ENCODE measurements at regions not wholly inside any gene's neighbourhood (a gene's known extent, or its start where the extent isn't known, plus 50 kb on each side); places are given as distances from the start of the nearest gene placed in this dataset.

- no peak for TF ChIP-seq CTCF (IDR thresholded peaks at IDR 0.05; ENCODE audit: low read length)
- Histone ChIP-seq H4K20me1 (ENCODE audit: insufficient read depth, low read length) (no peaks in the 10 kb centered on the region), H3K9me2 (ENCODE audit: low read depth, low read length) (no peaks in the 10 kb centered on the region), H3K27ac (ENCODE audit: low read depth, low read length, poor library complexity, severe bottlenecking) (no peak overlapping the region), H3K4me1 (ENCODE audit: insufficient read depth, low read length, severe bottlenecking) (no peaks in the 10 kb centered on the region), H3F3A (ENCODE audit: insufficient read depth, low read length) (no peaks in the 10 kb centered on the region), H3K4me3 (ENCODE audit: low read depth, low read length, poor library complexity, severe bottlenecking) (no peak overlapping the region), H2AFZ (ENCODE audit: low read length) (no peak overlapping the region), H3K79me2 (ENCODE audit: insufficient read depth, low read length) (no peaks in the 10 kb centered on the region), H3K4me2 (ENCODE audit: low read length) (no peak overlapping the region), H3K9ac (ENCODE audit: low read length) (no peak overlapping the region), H3K36me3 (ENCODE audit: insufficient read depth, low read length) (no peaks in the 10 kb centered on the region), H3K9me3 (ENCODE audit: low read length) (no peaks in the 10 kb centered on the region), H3K27me3 (ENCODE audit: insufficient read depth, low read length) (no peaks in the 10 kb centered on the region)
These were observed 161.4 kb downstream of the GNAT3 start for GRCh38 chr7:80350430-80350829.

- H3K4me1 ChIP-seq (ENCODE audit: insufficient read depth, low read length, severe bottlenecking), result no peaks in the 10 kb centered on the region
- no peak overlapping the region for H3K4me3 ChIP-seq (ENCODE audit: low read depth, low read length, poor library complexity, severe bottlenecking)
- no peaks in the 10 kb centered on the region for H3K79me2 ChIP-seq (ENCODE audit: insufficient read depth, low read length)
- TF ChIP-seq EZH2 (IDR thresholded peaks at IDR 0.05; ENCODE audit: borderline replicate concordance, low read length), result no peak
- no peak for TF ChIP-seq CTCF (IDR thresholded peaks at IDR 0.05; ENCODE audit: low read length)
- no peaks in the 10 kb centered on the region for H3K36me3 ChIP-seq (ENCODE audit: insufficient read depth, low read length)
- no peak overlapping the region for H3K9ac ChIP-seq (ENCODE audit: low read length)
- no peaks in the 10 kb centered on the region for H4K20me1 ChIP-seq (ENCODE audit: insufficient read depth, low read length)
- H2AFZ ChIP-seq (ENCODE audit: low read length), result no peak overlapping the region
- H3F3A ChIP-seq (ENCODE audit: insufficient read depth, low read length), result no peaks in the 10 kb centered on the region
- no peak overlapping the region for H3K4me2 ChIP-seq (ENCODE audit: low read length)
- no peak overlapping the region for H3K27ac ChIP-seq (ENCODE audit: low read depth, low read length, poor library complexity, severe bottlenecking)
- no peaks in the 10 kb centered on the region for H3K27me3 ChIP-seq (ENCODE audit: insufficient read depth, low read length)
- no peaks in the 10 kb centered on the region for H3K9me3 ChIP-seq (ENCODE audit: low read length)
- H3K9me2 ChIP-seq (ENCODE audit: low read depth, low read length), result no peaks in the 10 kb centered on the region
These were observed 163.6 kb downstream of the GNAT3 start for GRCh38 chr7:80348223-80348622.

GRCh38 chr7:80347173-80347572 is 164.7 kb downstream of the GNAT3 start:
- H4K20me1 ChIP-seq (ENCODE audit: insufficient read depth, low read length), result no peaks in the 10 kb centered on the region
- no peaks in the 10 kb centered on the region for H3F3A ChIP-seq (ENCODE audit: insufficient read depth, low read length)
- H3K27me3 ChIP-seq (ENCODE audit: insufficient read depth, low read length), result no peaks in the 10 kb centered on the region
- no peak for TF ChIP-seq CTCF (IDR thresholded peaks at IDR 0.05; ENCODE audit: low read length)
- H3K9me2 ChIP-seq (ENCODE audit: low read depth, low read length), result no peaks in the 10 kb centered on the region
- no peaks in the 10 kb centered on the region for H3K9me3 ChIP-seq (ENCODE audit: low read length)
- no peaks in the 10 kb centered on the region for H3K79me2 ChIP-seq (ENCODE audit: insufficient read depth, low read length)
- no peak overlapping the region for H2AFZ ChIP-seq (ENCODE audit: low read length)
- H3K4me1 ChIP-seq (ENCODE audit: insufficient read depth, low read length, severe bottlenecking), result no peaks in the 10 kb centered on the region
- no peaks in the 10 kb centered on the region for H3K36me3 ChIP-seq (ENCODE audit: insufficient read depth, low read length)
- H3K9ac ChIP-seq (ENCODE audit: low read length), result no peak overlapping the region
- no peak overlapping the region for H3K4me2 ChIP-seq (ENCODE audit: low read length)
- no peak overlapping the region for H3K27ac ChIP-seq (ENCODE audit: low read depth, low read length, poor library complexity, severe bottlenecking)
- no peak overlapping the region for H3K4me3 ChIP-seq (ENCODE audit: low read depth, low read length, poor library complexity, severe bottlenecking)
